ENCODE measurements at regions not wholly inside any gene's neighbourhood (a gene's known extent, or its start where the extent isn't known, plus 50 kb on each side); places are given as distances from the start of the nearest gene placed in this dataset.

- no peak for ATAC-seq
Measured at GRCh38 chr2:88810488-88810887, 119.0 kb downstream of the RPIA start.

More at GRCh38 chr2:88810488-88810887, 119.0 kb downstream of the RPIA start:
- H3K9me2 ChIP-seq (ENCODE audit: insufficient read depth) = no peaks in the 10 kb centered on the region
- TF ChIP-seq ETS1 (IDR thresholded peaks at IDR 0.05) (no peak), POLR2AphosphoS5 (IDR thresholded peaks at IDR 0.05; ENCODE audit: low read depth) (no peak), EZH2 (IDR thresholded peaks at IDR 0.05; ENCODE audit: low read depth, unreplicated experiment) (no peak), NANOG (IDR thresholded peaks at IDR 0.05; ENCODE audit: borderline replicate concordance) (no peak), EZH2phosphoT487 (IDR thresholded peaks at IDR 0.05; ENCODE audit: unreplicated experiment) (no peak), CREB1 (CRISPR knock-in tag; IDR thresholded peaks at IDR 0.05; ENCODE audit: low read depth) (no peak), REST (IDR thresholded peaks at IDR 0.05; ENCODE audit: unreplicated experiment) (no peak), STAT1 (IDR thresholded peaks at IDR 0.05; ENCODE audit: unreplicated experiment) (no peak), ZNF114 (CRISPR knock-in tag; IDR thresholded peaks at IDR 0.05) (no peak), ZNF462 (CRISPR knock-in tag; IDR thresholded peaks at IDR 0.05) (no peak), JUNB (IDR thresholded peaks at IDR 0.05; ENCODE audit: unreplicated experiment) (no peak), CTCF (conservative IDR thresholded peaks at IDR 0.05; ENCODE audit: low read depth in 2 of 2) (no peak), ZNF331 (CRISPR knock-in tag; IDR thresholded peaks at IDR 0.05; ENCODE audit: low read depth) (no peak)
- H3K4me2 ChIP-seq = no peak overlapping the region
- H4K20me1 ChIP-seq (replicated peaks; ENCODE audit: insufficient read depth) = no peaks in the 10 kb centered on the region
- Mint-ChIP-seq H3K27ac (no peak overlapping the region), H3K27me3 (ENCODE audit: insufficient read depth, low read depth, poor library complexity) (peaks cover 8% of the 10 kb centered on the region), H3K4me3 (no peak overlapping the region), H3K9me3 (peaks cover 31% of the 10 kb centered on the region), H3K36me3 (ENCODE audit: low read depth) (peaks cover 9% of the 10 kb centered on the region; the same call in 2 of the 3 replicates), H3K4me1 (no peaks in the 10 kb centered on the region)
- no peaks in the 10 kb centered on the region for H3K79me2 ChIP-seq (replicated peaks; ENCODE audit: insufficient read depth)
- no peak overlapping the region for H3K27ac ChIP-seq (ENCODE audit: low read depth)
- no peaks in the 10 kb centered on the region for H3F3A ChIP-seq (replicated peaks; ENCODE audit: low read depth)
- no peaks in the 10 kb centered on the region for H3K27me3 ChIP-seq (ENCODE audit: insufficient read depth)
- DNase-seq (ENCODE audit: low spot score) = no peak
- H3K4me1 ChIP-seq (ENCODE audit: insufficient read depth) = no peaks in the 10 kb centered on the region
- no peaks in the 10 kb centered on the region for H3K36me3 ChIP-seq (ENCODE audit: insufficient read depth)
- H2AFZ ChIP-seq = no peak overlapping the region
- no peak overlapping the region for H3K4me3 ChIP-seq
